ENCODE measurements at regions not wholly inside any gene's neighbourhood (a gene's known extent, or its start where the extent isn't known, plus 50 kb on each side); places are given as distances from the start of the nearest gene placed in this dataset.
A peak's percentile ranks its signal among the peaks of the same experiment; 100 is the strongest.

GRCh38 chr18:60445341-60445740 lies 72.8 kb upstream of the MC4R start:
- no peak for DNase-seq

DNA sequence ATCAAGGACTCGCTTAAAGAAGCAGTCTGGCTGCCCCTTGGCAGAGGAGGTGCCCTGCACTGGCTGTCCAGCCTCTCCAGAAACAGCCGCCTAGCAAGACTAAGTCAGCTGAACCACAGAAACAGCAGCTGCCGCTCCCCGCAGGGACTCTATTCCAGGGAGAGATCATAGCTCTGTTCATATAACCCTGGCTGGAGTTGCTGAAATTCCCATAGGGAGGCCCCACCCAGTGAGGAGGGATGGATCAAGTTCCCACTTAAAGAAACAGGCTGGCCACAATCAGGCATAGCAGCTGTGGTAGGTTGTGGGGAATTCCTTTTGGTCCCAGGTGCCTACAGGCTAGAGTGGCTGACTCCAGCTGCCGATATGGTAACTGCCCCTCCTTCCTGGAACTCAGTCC lies 74.2 kb upstream of the MC4R start:
- peak; percentile 54 for DNase-seq

DNA sequence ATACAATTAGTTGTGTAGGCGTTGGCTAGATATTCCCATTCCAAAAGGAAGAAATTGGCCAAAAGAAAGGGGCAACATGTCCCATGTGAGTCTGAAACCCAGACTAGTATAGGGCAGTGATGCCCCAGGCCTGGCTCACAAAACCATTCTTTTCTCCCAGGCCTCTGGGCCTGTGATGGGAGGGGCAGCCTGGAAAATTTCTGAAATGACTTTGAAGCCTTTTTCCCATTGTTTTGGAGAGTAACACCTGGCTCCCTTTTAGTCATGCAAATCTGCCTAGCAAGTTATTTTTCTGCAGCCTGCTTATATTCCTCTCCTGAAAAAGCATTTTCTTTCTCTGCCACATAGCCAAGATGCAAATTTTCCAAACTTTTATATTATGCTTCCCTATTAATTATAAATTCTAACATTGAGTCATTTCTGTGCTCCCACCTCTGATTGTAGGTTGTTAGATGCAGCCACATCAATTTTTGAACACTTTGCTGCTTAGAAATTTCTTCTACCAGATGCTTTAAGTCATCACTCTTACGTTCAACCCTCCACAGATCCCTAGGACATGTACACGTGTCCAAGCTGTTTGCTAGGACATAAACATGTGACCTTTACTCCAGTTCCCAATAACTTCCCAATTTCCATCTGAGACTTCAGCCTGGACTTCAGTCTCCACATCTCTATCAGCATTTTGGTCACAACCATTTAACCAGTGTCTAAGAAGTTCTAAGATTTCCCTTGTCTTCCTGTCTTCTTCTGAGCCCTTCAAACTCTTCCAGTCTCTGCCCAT lies 76.1 kb upstream of the MC4R start:
- no peak for DNase-seq

GRCh38 chr18:60452421-60452820 lies 79.8 kb upstream of the MC4R start:
- DNase-seq: no peak

- DNase-seq: no peak
These were observed 94.1 kb upstream of the MC4R start for GRCh38 chr18:60466677-60467076.

GRCh38 chr18:60469387-60470100 lies 97.0 kb upstream of the MC4R start:
- no peak for DNase-seq

- no peak for DNase-seq
These were observed 99.1 kb upstream of the MC4R start for GRCh38 chr18:60471652-60472051.

DNA sequence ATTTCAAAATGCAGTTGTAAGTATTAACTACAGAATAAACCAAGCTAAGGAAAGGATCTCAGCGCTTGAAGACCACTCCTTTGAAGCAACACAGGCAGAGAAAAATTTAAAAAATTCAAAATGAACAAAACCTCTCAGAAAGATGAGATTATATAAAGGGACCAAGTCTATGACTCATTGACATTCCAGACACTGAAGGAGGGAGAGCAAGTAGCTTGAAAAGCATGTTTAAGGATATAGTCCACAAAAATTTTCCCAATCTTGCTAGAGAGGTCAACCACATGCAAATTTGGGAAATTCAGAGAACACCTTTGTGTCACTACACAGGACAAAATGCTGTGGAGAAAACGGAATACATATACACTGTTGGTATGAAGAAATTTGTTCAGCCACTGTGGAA lies 112.6 kb upstream of the MC4R start:
- DNase-seq: no peak

DNA sequence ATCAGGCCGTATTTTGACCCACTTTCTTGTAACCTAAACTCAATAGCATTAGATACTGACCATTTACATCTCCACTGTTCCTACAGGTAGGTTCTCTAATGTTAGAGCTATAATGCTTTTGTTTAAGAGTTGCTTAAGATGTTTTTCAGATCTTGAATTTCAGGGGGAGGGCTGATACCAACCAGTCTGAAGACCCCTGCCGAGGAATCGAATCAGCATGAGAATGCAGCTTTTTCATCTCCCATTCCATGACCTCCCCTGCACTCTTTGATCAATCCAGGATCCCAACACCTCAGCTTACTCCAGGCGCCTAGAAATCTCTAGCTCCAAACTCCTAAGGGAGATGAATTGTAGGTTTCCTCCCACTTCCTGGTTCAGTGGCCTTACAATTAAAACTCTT lies 120.5 kb upstream of the MC4R start:
- DNase-seq: no peak

- DNase-seq: no peak
These were observed 127.1 kb upstream of the MC4R start for GRCh38 chr18:60499675-60500074.

DNA sequence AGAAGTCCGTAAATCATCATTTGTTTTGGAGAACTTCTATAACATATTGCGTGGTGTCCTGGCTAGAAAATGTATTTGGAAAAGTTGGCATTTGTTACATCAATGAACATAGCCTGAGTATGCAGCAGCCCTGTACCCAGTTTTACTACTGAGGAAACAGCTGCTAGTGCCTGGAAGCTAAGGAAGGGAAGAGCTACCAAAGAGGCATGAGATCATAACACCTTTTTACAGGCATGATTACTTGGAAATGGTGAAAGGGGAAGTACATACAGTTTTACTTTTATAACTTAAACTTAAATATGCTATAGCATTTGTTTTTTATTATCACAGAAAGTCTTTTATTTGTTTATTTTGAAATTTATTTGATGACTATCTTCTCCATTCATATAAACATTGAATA lies 128.4 kb upstream of the MC4R start:
- no peak for DNase-seq

- DNase-seq: no peak
These were observed 130.0 kb upstream of the MC4R start for GRCh38 chr18:60502591-60502990.

DNA sequence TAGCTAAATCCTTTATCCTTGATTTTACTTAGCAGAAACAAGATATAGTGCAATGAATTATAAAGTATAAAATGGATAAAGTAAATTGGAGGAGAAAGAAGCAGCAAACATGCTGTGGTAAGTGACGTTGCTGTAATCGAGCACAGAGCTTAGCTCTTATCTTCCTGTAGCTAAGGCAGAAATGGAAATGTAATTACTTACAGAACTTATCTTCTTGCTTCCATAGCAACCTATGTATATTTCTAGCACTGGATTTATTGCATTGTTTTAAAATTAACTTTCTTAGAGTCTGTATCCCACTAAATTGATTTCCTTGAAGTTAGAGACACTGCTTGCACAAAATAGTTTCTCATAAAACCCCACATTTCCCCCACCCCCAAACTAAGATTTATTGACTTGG lies 130.6 kb upstream of the MC4R start:
- DNase-seq: no peak

DNA sequence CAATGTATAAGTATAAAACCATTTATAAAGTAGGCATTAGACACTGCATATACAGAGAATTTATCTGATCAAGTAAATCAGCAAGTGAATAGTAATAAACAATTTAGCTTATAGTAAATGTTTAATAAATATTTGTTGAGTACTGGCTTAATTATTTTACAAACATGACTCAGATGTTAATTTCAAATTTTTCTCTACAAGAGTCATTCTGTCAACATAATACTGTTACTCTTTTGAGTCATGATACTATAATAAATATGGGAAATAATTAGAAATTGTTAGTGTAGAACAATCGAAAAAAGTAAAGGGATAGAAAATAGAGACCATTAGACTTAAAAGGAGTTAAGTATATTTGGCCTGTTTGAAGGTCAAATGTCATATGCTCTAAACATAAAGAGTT lies 133.6 kb upstream of the MC4R start:
- no peak for DNase-seq

DNA sequence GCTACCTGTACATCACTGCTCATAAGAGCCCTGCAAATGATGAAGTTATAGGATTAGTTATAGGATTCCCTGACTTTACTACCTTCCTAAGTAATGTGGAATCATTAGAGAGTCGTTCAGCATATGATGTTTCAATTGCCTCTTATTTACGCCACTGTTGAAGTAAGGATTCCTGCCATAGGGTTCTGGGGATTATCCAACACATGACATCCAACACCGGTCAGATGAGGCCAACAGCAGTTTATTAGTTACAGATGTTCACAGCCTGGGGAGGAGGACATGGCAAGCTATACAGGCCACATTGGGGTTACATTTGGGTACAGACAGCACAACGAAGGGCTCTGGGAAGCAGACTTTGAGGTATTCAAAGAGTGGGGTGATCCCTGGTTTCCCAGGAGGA lies 134.1 kb upstream of the MC4R start:
- DNase-seq: peak; percentile 45

- no peak for DNase-seq
These were observed 135.5 kb upstream of the MC4R start for GRCh38 chr18:60508108-60508507.

- no peak for DNase-seq
These were observed 162.0 kb upstream of the MC4R start for GRCh38 chr18:60534538-60534937.

DNA sequence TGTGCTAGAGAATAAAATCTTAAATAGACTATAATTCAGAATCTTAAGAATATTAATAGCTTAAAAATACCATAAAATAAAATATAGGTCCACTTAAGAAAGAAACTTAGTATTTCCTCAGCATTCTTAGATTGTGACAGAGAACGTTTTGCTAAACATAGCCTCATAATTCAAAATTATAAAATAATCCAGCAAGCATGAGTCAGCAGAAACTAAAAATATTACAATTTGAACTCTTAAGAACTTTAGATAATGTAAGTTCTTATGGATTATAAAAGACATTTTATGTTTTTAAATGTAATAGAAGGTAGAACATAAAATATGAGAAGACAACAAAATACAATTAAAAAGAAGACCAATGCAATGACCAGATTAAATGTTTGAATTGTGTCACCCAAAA lies 164.5 kb upstream of the MC4R start:
- no peak for DNase-seq

DNA sequence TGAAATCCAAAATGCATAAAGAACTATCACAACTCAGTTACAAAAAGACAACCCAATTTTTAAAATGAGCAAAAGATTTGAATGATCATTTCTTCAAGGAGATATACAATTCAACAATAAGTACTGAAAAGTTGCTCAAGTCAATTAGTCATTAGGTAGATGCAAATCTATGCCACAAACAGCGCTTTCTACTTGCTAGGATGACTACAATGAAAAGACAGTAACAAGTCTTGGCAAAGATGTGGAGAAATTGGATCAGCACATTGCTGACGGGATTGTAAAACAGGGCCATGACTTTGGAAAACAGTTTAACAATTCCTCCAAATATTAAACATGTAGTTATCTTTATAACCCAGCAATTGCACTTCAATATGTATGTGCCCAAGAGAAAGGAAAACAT lies 166.3 kb upstream of the MC4R start:
- DNase-seq: no peak

DNA sequence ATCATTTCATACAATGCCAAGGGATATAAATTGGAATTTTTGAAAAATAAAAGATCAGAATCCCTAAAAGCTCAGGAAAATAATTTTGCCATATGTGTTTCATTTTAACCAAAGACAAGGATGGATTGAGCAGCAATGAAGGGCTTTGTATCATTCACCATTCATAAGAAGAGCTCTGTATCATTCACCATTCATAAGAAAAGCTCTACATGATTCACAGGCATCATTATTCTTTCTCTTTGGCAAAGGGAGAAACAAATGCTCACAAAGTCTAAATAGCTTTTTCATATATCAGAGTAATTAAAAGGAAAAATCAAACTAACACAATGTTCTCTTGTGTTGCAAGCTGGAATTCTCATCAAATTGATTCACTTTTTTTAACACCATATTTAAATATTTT lies 169.1 kb upstream of the MC4R start:
- no peak for DNase-seq

DNA sequence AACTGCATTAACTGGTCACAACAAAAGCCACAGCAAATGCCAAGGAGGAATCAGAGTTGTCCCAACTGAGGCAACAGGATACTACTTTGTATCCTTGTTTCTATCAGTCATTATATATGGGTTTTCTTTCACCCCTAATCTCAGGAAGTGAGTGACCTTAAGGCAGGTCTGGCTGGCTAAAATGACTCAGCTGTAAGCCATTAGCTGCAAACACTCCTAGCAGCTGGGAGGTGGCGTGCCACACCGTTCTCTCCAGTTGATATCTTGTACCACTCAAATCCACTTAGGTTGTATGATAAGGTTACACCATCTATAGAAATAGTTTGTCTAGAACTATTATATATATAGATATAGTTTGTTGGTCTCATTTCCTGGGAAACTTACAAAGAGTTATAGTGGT lies 171.1 kb upstream of the MC4R start:
- no peak for DNase-seq

DNA sequence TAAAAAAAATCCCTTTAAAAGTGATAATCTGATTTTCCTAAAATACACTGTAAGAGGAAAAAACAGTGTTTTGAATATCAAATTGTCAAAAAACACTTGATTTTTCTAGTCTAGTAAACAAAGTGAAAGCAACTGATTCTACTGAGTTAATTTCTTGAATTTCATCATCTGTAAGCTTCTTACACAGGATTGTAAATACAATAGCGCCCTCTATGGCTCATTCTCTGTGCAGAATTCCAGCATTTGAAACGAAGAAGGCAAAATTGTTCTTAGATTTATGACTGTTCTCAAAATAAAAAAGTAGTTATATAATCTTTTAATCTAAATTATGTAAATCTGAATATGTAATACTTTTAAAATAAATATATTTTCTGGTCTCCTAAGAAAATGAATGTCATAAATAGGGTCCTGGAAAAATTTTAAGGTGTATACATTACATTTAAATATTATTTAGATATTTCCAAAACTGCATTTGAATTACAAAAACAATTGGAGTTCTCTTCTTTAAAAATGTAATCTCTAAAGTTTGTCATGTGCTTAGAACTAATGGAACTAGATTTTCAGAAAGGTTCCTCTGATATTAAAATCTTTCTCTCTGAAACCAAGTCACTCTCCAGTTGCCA lies 176.9 kb upstream of the MC4R start:
- no peak for DNase-seq

- no peak for DNase-seq
These were observed 180.4 kb upstream of the MC4R start for GRCh38 chr18:60552948-60553347.

- DNase-seq: peak; percentile 61
These were observed 182.4 kb upstream of the MC4R start for GRCh38 chr18:60554967-60555366.

Data from right hindlimb (tissue), 1 donor.